Hindlimb muscle (tissue), 1 donor: ENCODE measurements at regions not wholly inside any gene's neighbourhood (a gene's known extent, or its start where the extent isn't known, plus 50 kb on each side); places are given as distances from the start of the nearest gene placed in this dataset.
"Not testable (repeated sequence)": the region's sequence is repeated elsewhere in the genome, so short reads cannot be mapped to it uniquely, and the experiment has no call there.

Experiments used
- DNase-seq: peaks from one replicate; pipeline ENCODE4 v3.0.0-alpha.2; 2013

DNA sequence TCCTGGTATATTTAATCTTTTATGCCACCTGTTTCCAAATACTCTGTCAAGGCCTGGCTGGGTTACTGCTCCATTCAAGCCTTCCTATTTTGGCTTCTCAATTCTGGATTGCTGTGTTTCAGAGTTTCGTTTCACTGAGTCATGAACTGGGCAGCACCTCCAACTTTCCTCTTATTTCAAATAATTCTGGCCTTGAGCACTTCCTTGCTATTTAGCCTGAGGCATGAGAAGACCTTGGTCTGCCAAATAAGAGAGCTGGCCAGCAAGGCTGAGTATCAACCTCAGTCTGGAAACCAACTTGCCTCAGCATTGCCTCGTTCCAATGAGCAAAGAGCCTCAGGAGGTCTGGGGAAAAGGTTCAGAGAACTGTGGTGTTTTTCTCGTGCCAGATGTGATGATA, 66.6 kb downstream of the TNFAIP3 start:
- peak; percentile 80 for DNase-seq

GRCh38 chr6:137936798-137937197, 69.7 kb downstream of the TNFAIP3 start:
- no peak for DNase-seq

DNA sequence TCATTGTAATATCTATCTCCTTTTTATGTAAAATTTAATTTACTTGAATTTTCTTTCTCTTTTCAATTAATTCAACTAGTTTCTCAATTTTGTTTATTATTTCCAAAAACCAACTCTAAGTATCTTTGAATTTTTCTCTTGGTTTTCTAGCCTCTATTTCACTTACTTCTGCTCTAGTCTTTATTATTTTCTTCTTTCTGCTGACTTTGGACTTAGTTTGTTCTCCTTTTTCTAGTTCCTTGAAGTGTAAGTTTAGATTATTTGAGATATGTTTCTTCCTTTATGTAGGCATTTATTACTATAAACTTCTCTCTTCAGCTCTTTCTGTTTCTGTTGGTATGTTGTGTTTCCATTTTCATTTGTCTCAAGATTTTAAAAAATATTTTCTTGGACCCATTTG, 70.8 kb downstream of the TNFAIP3 start:
- no peak for DNase-seq

- no peak for DNase-seq
Measured at GRCh38 chr6:137938770-137939379, 71.8 kb downstream of the TNFAIP3 start.

DNA sequence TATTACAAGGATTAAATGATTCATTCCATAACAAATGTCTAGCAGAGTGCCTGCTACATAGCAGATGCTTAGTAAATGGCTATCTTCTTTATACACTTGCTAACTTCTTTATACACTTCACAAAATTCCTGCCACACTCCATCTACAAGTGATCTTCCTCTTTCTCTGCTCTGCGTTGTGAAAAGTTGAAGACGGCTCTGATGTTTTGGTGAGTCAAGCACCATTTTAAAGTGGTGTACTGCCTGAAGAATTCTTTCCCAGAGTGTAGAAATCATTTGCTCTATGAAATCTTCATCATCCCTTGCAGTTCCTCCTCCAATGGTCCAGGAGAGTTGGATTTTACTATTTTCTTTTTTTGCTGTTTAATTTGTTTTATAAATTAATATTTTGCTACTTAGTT, 74.9 kb downstream of the TNFAIP3 start:
- no peak for DNase-seq

GRCh38 chr6:137942736-137943135, 75.7 kb downstream of the TNFAIP3 start:
- DNase-seq, result no peak

- DNase-seq, result not testable (repeated sequence)
Measured at GRCh38 chr6:137944381-137944780, 77.3 kb downstream of the TNFAIP3 start.

GRCh38 chr6:137944793-137945498, 77.9 kb downstream of the TNFAIP3 start:
- DNase-seq, result peak; percentile 32

- DNase-seq, result no peak
Measured at GRCh38 chr6:137949686-137950390, 82.8 kb downstream of the TNFAIP3 start.

GRCh38 chr6:137950581-137950980, 83.5 kb downstream of the TNFAIP3 start:
- no peak for DNase-seq

- DNase-seq, result no peak
Measured at GRCh38 chr6:137951064-137951597, 84.1 kb downstream of the TNFAIP3 start.

GRCh38 chr6:137952247-137952646, 85.2 kb downstream of the TNFAIP3 start:
- DNase-seq, result no peak

DNA sequence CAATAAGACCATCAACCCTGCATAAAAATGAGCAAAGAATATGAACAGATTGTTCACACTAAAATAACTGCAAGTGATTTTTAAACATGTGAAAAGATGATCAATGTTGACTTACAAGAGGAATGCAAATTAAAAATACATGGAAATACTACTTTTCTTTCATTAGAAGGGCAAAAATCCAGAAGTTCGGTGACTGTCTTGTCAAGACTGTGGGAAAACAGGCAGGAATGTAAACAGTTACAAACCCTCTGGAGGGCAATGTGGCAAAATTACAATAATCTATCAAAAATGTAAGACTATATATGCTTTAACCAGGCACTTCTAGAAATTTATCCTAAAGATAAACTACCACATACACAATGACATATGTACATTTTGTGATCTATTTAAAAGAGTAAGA, 86.7 kb downstream of the TNFAIP3 start:
- no peak for DNase-seq

GRCh38 chr6:137954253-137954652, 87.2 kb downstream of the TNFAIP3 start:
- no peak for DNase-seq

GRCh38 chr6:137956098-137956488, 89.0 kb downstream of the TNFAIP3 start:
- DNase-seq, result no peak

- DNase-seq, result no peak
Measured at GRCh38 chr6:137957471-137957870, 90.4 kb downstream of the TNFAIP3 start.

GRCh38 chr6:137958811-137959565, 91.9 kb downstream of the TNFAIP3 start:
- no peak for DNase-seq

GRCh38 chr6:137962725-137963124, 95.7 kb downstream of the TNFAIP3 start:
- no peak for DNase-seq

DNA sequence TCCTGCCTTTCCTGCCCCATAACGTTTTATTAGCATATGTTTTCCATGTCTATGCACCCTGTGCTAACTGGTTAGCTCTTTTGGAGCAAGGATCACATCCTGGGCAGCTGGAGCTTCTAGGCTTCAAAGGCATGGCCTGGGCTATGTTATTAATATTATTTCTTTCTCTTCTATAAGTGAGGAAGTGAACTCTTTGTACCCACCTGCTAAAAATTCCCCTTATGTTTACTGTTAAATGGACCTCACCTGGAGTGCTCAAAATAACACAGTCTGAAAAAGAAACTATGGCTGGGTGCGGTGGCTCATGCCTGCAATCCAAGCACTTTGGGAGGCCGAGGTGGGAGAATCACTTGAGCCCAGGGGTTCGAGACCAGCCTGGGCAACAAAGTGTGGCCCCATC, 97.8 kb downstream of the TNFAIP3 start:
- DNase-seq, result no peak

DNA sequence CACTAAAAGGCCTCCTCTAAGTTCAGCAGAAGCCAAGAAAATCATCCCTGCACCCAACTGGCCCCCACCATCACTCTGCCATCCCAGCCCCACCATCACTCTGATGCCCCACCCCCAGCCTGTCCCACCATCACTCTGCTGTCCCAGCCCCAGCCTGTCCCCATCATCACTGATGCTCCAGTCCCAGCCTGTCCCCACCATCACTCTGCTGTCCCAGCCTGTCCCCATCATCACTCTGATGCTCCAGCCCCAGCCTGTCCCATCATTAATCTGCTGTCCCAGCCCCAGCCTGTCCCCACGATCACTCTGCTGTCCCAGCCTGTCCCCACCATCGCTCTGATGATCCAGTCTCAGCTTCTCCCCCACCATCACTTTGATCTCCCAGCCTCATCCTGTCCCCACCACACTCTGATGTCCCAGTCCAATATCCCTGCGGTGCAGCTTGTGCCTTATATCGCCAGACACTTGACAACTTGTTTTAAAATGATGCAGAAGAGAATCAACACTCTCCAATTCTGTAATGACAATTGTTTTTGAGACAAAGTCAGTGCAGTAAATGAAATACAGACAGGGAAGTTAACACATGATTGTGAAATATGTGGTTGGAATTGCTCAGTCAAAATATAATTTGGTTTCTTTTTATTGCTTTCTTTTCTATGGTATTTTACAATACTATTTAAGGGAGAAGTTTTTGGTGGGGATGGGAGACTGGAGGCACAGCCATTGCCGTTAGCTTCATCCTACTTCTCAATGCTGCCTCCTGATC, 100.8 kb downstream of the TNFAIP3 start:
- no peak for DNase-seq

GRCh38 chr6:137968455-137968804, 101.4 kb downstream of the TNFAIP3 start:
- DNase-seq, result no peak

DNA sequence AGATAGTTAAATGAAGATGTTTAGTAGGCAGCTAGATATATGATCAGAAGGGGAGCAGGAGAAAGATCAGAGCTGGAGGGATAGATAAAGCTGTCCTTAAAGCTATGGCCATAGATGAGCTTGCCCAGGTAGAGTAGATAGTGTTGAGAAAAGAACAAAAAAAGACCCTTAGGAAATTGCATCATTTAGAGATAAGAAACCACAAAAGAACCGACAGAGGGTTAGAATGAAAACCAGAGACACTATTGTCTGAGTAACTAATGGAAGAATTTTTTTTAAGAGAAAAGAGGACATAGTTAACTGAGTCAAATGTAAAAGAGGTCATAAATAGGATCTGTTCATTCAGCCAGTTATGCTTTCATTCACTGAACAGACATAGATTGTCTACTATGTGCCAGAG, 101.8 kb downstream of the TNFAIP3 start:
- DNase-seq, result no peak
